H9 (cell line): ENCODE measurements at regions not wholly inside any gene's neighbourhood (a gene's known extent, or its start where the extent isn't known, plus 50 kb on each side); places are given as distances from the start of the nearest gene placed in this dataset.

Experiments used
- DNase-seq: peaks from one replicate; pipeline ENCODE4 v3.0.0-alpha.2; 2017
- H2AFZ ChIP-seq: one replicate; pipeline ENCODE4 v1.6.1; 2013; ENCODE audit warnings: mild to moderate bottlenecking, low read length, control low read depth, moderate library complexity
- H2AK5ac ChIP-seq: 2 replicates; pipeline ENCODE4 v1.6.1; 2013; ENCODE audit warnings: low read length, control low read depth, mixed read lengths; ENCODE audit not compliant: insufficient read length
- H2BK120ac ChIP-seq: one replicate; pipeline ENCODE4 v1.6.1; 2013; ENCODE audit warnings: low read depth, mild to moderate bottlenecking, low read length, control low read depth, inconsistent platforms; ENCODE audit not compliant: poor library complexity, severe bottlenecking
- H2BK12ac ChIP-seq: 2 replicates; pipeline ENCODE4 v1.6.1; 2013; ENCODE audit warnings: low read length, control low read depth, mixed read lengths, low read depth; ENCODE audit not compliant: insufficient read length
- H2BK15ac ChIP-seq: 2 replicates; pipeline ENCODE4 v1.6.1; 2013; ENCODE audit warnings: low read depth, low read length, control low read depth
- H2BK20ac ChIP-seq: one replicate; pipeline ENCODE4 v1.6.1; 2013; ENCODE audit warnings: low read depth, mild to moderate bottlenecking, low read length, control low read depth, inconsistent platforms; ENCODE audit not compliant: poor library complexity, severe bottlenecking
- H2BK5ac ChIP-seq: 2 replicates; pipeline ENCODE4 v1.6.1; 2013; ENCODE audit warnings: low read length, control low read depth, mixed read lengths; ENCODE audit not compliant: insufficient read length
- H3K14ac ChIP-seq: 2 replicates; pipeline ENCODE4 v1.6.1; 2013; ENCODE audit warnings: low read length, control low read depth; ENCODE audit not compliant: insufficient read depth
- H3K18ac ChIP-seq: 2 replicates; pipeline ENCODE4 v1.6.1; 2013; ENCODE audit warnings: low read depth, mild to moderate bottlenecking, mixed read lengths, low read length, control low read depth; ENCODE audit not compliant: insufficient read length
- H3K23ac ChIP-seq: 2 replicates; pipeline ENCODE4 v1.6.1; 2013; ENCODE audit warnings: low read length, control low read depth, mixed read lengths, low read depth; ENCODE audit not compliant: insufficient read length
- H3K23me2 ChIP-seq: 2 replicates; pipeline ENCODE4 v1.6.1; 2013; ENCODE audit warnings: low read depth, mild to moderate bottlenecking, mixed read lengths, low read length, control low read depth; ENCODE audit not compliant: insufficient read length, poor library complexity, severe bottlenecking
- H3K27ac ChIP-seq: 2 replicates; pipeline ENCODE4 v1.5.1; 2013; ENCODE audit warnings: low read length, control low read depth, mixed read lengths, low read depth; ENCODE audit not compliant: insufficient read length
- H3K27me3 ChIP-seq: 2 replicates; pipeline ENCODE4 v1.6.1; 2013; ENCODE audit warnings: low read length, control low read depth, inconsistent platforms; ENCODE audit not compliant: insufficient read depth
- H3K4ac ChIP-seq: 2 replicates; pipeline ENCODE4 v1.6.1; 2013; ENCODE audit warnings: low read depth, mild to moderate bottlenecking, control low read depth, inconsistent platforms, low read length, moderate library complexity
- H3K4me1 ChIP-seq: 2 replicates; pipeline ENCODE4 v1.6.1; 2013; ENCODE audit warnings: low read length, control low read depth, inconsistent platforms; ENCODE audit not compliant: insufficient read depth
- H3K4me2 ChIP-seq: 2 replicates; pipeline ENCODE4 v1.6.1; 2013; ENCODE audit warnings: low read length, control low read depth, mixed read lengths; ENCODE audit not compliant: insufficient read length, insufficient read depth
- H3K56ac ChIP-seq: 2 replicates; pipeline ENCODE4 v1.6.1; 2013; ENCODE audit warnings: low read depth, mild to moderate bottlenecking, mixed read lengths, low read length, control low read depth; ENCODE audit not compliant: insufficient read length
- H3K79me1 ChIP-seq: 2 replicates; pipeline ENCODE4 v1.6.1; 2013; ENCODE audit warnings: low read depth, mild to moderate bottlenecking, moderate library complexity, low read length, control low read depth, inconsistent platforms; ENCODE audit not compliant: insufficient read depth, poor library complexity, severe bottlenecking
- H3K79me2 ChIP-seq: 2 replicates; pipeline ENCODE4 v1.6.1; 2013; ENCODE audit warnings: low read length, control low read depth, inconsistent platforms; ENCODE audit not compliant: insufficient read depth
- H3K9ac ChIP-seq: 2 replicates; pipeline ENCODE4 v1.6.1; 2013; ENCODE audit warnings: low read length, control low read depth, mixed read lengths; ENCODE audit not compliant: insufficient read length; ENCODE audit errors: extremely low read depth
- H3K9me3 ChIP-seq: one replicate; pipeline ENCODE4 v1.6.1; 2013; ENCODE audit warnings: low read depth, low read length, inconsistent platforms; ENCODE audit not compliant: control insufficient read depth
- H3T11ph ChIP-seq: one replicate; pipeline ENCODE4 v1.6.1; 2013; ENCODE audit warnings: mild to moderate bottlenecking, low read length, control low read depth, inconsistent platforms
- H4K20me1 ChIP-seq: one replicate; pipeline ENCODE4 v1.6.1; 2013; ENCODE audit not compliant: control insufficient read depth, insufficient read length, insufficient read depth
- H4K5ac ChIP-seq: 2 replicates; pipeline ENCODE4 v1.6.1; 2013; ENCODE audit warnings: low read depth, mild to moderate bottlenecking, mixed read lengths, low read length, control low read depth; ENCODE audit not compliant: insufficient read length
- H4K8ac ChIP-seq: replicated peaks from 2 replicates; pipeline ENCODE4 v1.6.1; 2013; ENCODE audit warnings: low read length, control low read depth, mixed read lengths, low read depth; ENCODE audit not compliant: insufficient read length
- H4K91ac ChIP-seq: 2 replicates; pipeline ENCODE4 v1.6.1; 2013; ENCODE audit warnings: low read depth, mild to moderate bottlenecking, moderate library complexity, mixed read lengths, low read length, control low read depth; ENCODE audit not compliant: insufficient read length
- H3K27ac Mint-ChIP-seq, 3 experiments: 2 replicates in 2 of 3; 3 replicates in 1 of 3; pipeline ENCODE4 v1.8.0; 2020 to 2021; ENCODE audit warnings: mixed read lengths in 3 of 3, mild to moderate bottlenecking in 1 of 3, moderate library complexity in 1 of 3
- H3K27me3 Mint-ChIP-seq: 2 replicates; pipeline ENCODE4 v1.8.0; 2021; ENCODE audit warnings: low read depth, mild to moderate bottlenecking, moderate library complexity, mixed read lengths
- H3K36me3 Mint-ChIP-seq, 3 experiments: 2 replicates in 2 of 3; 3 replicates in 1 of 3; pipeline ENCODE4 v1.8.0; 2020 to 2021; ENCODE audit warnings: low read depth in 3 of 3, mixed read lengths in 3 of 3; ENCODE audit not compliant: insufficient read depth in 1 of 3
- H3K4me1 Mint-ChIP-seq, 2 experiments: 2 replicates each; pipeline ENCODE4 v1.8.0; 2020; ENCODE audit warnings: mixed read lengths in 2 of 2
- H3K4me3 Mint-ChIP-seq, 2 experiments: 2 replicates in 1 of 2; 3 replicates in 1 of 2; pipeline ENCODE4 v1.8.0; 2020 to 2021; ENCODE audit warnings: mild to moderate bottlenecking in 2 of 2, mixed read lengths in 2 of 2, moderate library complexity in 1 of 2
- H3K9me3 Mint-ChIP-seq, 2 experiments: 2 replicates in 1 of 2; 3 replicates in 1 of 2; pipeline ENCODE4 v1.8.0; 2020; ENCODE audit warnings: mild to moderate bottlenecking in 2 of 2, mixed read lengths in 2 of 2, moderate library complexity in 1 of 2
- CTCF ChIP-seq: fragments of 200-600 bp; sonication (generic); conservative IDR thresholded peaks from 3 replicates; pipeline ENCODE4 v1.8.0; 2021; ENCODE audit warnings: antibody characterized with exemption, mild to moderate bottlenecking
- whole genome bisulfite sequencing: extraction: QIAGEN DNeasy Blood & Tissue Kit; methylation state at CpG from one replicate; pipeline ENCODE4 v1.1.7; 2013; ENCODE audit warnings: missing lambda C conversion rate, low lambda C conversion rate, mixed read lengths; ENCODE audit not compliant: insufficient read length; ENCODE audit errors: extremely low coverage; 5-methylcytosine and 5-hydroxymethylcytosine counted together

GRCh38 chr15:85858586-85859375 is 64.1 kb upstream of the KLHL25 start:
- Histone ChIP-seq H2BK5ac (no peak overlapping the region), H2AK5ac (no peak overlapping the region), H4K20me1 (no peaks in the 10 kb centered on the region), H2AFZ (no peak overlapping the region), H2BK12ac (no peak overlapping the region), H4K8ac (no peak overlapping the region), H3K9me3 (no peaks in the 10 kb centered on the region), H2BK120ac (no peak overlapping the region), H4K91ac (no peak overlapping the region), H3K27ac (no peak overlapping the region), H3K56ac (no peak overlapping the region), H3K79me1 (no peaks in the 10 kb centered on the region), H3K4me2 (peak overlapping the region; percentile 50), H3K79me2 (no peaks in the 10 kb centered on the region), H3K4me1 (no peaks in the 10 kb centered on the region), H3K18ac (peak overlapping the region; percentile 13), H2BK20ac (no peak overlapping the region), H3K14ac (no peak overlapping the region), H3K4ac (no peak overlapping the region), H3K23ac (no peak overlapping the region), H3T11ph (no peak overlapping the region), H2BK15ac (no peak overlapping the region), H4K5ac (no peak overlapping the region), H3K23me2 (no peaks in the 10 kb centered on the region), H3K27me3 (no peaks in the 10 kb centered on the region), H3K9ac (no peak overlapping the region)
- peaks cover 11% of the 10 kb centered on the region for H3K27me3 Mint-ChIP-seq
- WGBS, result no CpG with 5 or more reads among the region's 19 CpGs
- peak; percentile 92 for TF ChIP-seq CTCF
- peak overlapping the region in 1 of 3 experiments; percentile 18; a peak in 1 of 7 replicates for H3K27ac Mint-ChIP-seq
- peak; percentile 84 for DNase-seq
- H3K4me3 Mint-ChIP-seq, result peak overlapping the region; percentile 63 to 74
- H3K4me1 Mint-ChIP-seq, result peaks cover 20 to 27% of the 10 kb centered on the region in 2 experiments
- H3K36me3 Mint-ChIP-seq, result no peaks in the 10 kb centered on the region
- H3K9me3 Mint-ChIP-seq, result no peaks in the 10 kb centered on the region
